Hepatocyte (in vitro differentiated cells): ENCODE measurements at regions not wholly inside any gene's neighbourhood (a gene's known extent, or its start where the extent isn't known, plus 50 kb on each side); places are given as distances from the start of the nearest gene placed in this dataset.
"Not testable (repeated sequence)": the region's sequence is repeated elsewhere in the genome, so short reads cannot be mapped to it uniquely, and the experiment has no call there.

ENCODE experiments used
- CTCF ChIP-seq: fragments of 200-600 bp; sonication (generic); IDR thresholded peaks from 2 replicates; pipeline ENCODE4 v1.5.1; 2016; ENCODE audit warnings: antibody characterized with exemption, mild to moderate bottlenecking; ENCODE audit not compliant: poor library complexity
- EZH2 ChIP-seq: fragments of 200-600 bp; sonication (generic); IDR thresholded peaks from 2 replicates; pipeline ENCODE4 v1.6.1; 2016; ENCODE audit warnings: antibody characterized with exemption, mild to moderate bottlenecking, borderline replicate concordance
- EZH2phosphoT487 ChIP-seq: fragments of 200-600 bp; sonication (generic); IDR thresholded peaks from one replicate; pipeline ENCODE4 v1.6.1; 2018; ENCODE audit warnings: antibody characterized with exemption, mild to moderate bottlenecking, low read depth, moderate library complexity; ENCODE audit not compliant: unreplicated experiment, severe bottlenecking

GRCh38 chr1:30517666-30518065 is 205.7 kb downstream of the MATN1 start:
- TF ChIP-seq EZH2, CTCF, EZH2phosphoT487: not testable (repeated sequence)
